NCI-H446 (cell line): ENCODE measurements at regions not wholly inside any gene's neighbourhood (a gene's known extent, or its start where the extent isn't known, plus 50 kb on each side); places are given as distances from the start of the nearest gene placed in this dataset.
"Not testable (repeated sequence)": the region's sequence is repeated elsewhere in the genome, so short reads cannot be mapped to it uniquely, and the experiment has no call there.

ENCODE experiments used
- DNase-seq, 2 experiments: peaks; one replicate each; lab custom pipeline; 2025; lab: John Stamatoyannopoulos, UW

GRCh38 chr19:34034318-34034846, 137.9 kb upstream of the LSM14A start:
- no peak for DNase-seq

- peak; percentile 1 to 60 for DNase-seq
Observed at GRCh38 chr19:34041925-34042521, 130.3 kb upstream of the LSM14A start.

GRCh38 chr19:34044021-34044420, 128.3 kb upstream of the LSM14A start:
- DNase-seq: no peak

DNA sequence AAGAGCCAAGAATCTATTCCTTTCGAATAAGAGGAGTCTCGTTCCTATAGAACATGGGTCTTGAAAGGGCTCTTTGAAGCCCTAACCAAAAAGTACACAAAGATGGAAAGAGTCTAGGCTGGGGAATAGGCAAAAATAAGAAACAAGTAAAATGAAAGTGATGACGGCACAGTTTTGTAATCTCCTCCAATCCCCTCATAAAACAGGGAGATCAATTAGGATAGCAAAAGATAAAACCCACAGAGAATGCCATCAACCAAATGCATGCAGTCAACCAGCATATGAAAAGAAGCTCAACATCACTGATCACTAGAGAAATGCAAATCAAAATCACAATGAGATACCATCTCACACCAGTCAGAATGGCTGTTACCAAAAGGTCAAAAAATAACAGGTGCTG, 122.4 kb upstream of the LSM14A start:
- no peak for DNase-seq

GRCh38 chr19:34050430-34050829, 121.9 kb upstream of the LSM14A start:
- not testable (repeated sequence) for DNase-seq

- DNase-seq: no peak
Observed at GRCh38 chr19:34051255-34051654, 121.0 kb upstream of the LSM14A start.

GRCh38 chr19:34057155-34057554, 115.1 kb upstream of the LSM14A start:
- DNase-seq: no peak

- DNase-seq: no peak
Observed at GRCh38 chr19:34066007-34066643, 106.2 kb upstream of the LSM14A start.

- no peak for DNase-seq
Observed at GRCh38 chr19:34067861-34068271, 104.4 kb upstream of the LSM14A start.

DNA sequence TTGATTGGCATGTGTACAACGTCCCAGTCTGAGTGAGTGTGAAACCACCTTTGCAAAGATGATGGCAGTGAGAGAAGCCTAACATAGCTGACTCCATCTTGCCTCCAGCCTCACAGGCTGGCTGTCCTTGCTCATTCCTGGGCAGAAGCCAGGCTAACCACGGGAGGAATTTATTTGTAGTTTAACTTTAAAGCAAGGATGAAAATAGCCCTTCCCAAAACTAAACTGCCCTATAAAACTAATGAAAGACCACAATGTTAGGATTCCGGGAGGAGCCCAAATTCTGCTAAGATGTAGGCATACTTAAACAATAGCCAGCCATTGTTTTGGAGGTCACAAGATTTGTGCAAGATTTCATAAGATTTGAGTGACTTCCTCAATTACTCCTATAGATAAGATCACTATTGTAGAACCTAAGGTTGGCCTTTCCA, 96.6 kb upstream of the LSM14A start:
- no peak for DNase-seq

DNA sequence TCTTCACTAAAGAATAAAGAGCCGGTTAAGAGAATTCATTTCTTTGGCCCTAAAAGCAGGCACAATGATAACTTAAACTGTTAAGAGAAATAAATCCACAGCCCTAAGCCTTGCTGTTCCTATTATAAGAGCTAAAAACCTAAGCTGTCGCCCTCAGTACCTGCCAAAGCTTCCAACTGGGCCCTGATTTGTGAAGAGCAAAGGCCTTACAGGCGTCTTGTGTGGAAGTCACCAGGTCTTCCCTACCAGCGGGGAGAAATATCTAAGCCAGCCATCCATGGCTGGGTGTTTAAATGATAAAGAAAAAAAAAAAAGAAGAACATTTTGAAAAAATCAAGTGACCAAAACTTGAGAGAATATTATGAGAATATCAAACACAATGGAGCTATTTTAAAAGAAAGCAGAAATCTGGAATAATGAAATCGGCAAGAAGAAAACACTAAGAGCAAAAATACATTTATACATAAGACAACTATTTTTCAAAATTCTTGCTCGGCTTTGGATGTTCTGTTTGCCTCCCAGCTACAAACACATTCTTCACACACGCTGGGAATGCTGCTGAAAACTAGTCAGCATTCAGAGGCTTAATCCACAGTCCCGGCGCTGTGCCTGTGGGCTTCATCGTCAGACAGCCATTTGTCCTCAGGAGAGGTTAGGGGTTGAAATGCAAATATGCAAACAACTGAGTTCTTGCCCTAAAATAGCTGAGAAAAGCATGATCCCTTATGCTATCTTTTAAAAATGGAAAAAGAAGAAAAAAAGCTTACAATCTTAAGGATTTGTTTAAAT, 89.8 kb upstream of the LSM14A start:
- no peak for DNase-seq

DNA sequence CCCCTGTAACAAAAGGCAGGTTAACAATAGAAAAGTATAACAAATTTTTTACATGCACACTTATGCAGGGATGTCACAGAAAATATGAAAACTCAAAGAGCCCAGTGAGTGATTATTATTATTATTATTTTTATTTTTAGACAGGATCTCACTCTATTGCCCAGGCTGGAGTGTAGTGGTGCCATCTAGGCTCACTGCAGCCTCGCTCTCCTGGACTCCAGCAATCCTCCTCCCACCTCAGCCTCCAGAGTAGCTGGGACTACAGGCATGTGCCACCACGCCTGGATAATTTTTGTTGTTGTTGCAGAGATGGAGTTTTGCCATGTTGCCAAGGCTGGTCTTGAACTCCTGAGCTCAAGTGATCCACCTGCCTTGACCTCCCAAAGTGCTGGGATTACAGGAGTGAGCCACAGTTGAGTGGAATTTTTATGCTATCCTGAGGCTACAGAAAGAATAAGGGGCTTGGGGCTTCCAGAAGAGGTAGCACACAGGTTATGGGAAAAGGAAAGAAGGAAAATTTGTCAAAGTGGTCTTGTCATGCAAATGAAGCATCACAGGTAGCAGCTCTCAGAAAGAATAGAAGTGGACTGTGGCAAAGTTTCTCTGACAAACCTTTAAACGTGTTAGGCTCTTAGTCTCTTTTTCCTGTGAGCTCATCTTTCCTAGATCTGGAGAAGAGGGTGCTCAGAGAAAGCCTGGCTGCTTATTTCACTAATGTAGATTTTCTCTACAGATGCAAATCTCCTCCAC, 87.7 kb upstream of the LSM14A start:
- DNase-seq: no peak

DNA sequence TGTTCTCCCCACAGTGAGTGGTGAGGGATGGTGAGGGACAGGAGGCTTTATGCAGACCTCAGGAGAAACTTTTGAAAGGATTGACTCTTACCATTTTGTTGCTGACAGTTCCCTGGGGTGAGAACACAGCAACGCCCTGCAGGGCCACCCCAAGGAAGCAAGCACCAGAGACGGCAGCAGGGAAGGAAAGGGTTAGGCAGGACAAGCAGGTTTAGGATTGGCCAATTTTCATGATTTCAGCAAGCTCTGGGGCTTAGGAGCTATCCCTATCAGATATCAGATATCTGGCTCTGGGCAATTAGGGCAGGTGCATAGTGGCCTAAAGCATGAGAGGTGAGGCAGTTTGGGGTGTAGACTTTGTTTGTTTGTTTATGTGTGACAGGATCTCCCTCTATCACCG, 87.0 kb upstream of the LSM14A start:
- no peak for DNase-seq

DNA sequence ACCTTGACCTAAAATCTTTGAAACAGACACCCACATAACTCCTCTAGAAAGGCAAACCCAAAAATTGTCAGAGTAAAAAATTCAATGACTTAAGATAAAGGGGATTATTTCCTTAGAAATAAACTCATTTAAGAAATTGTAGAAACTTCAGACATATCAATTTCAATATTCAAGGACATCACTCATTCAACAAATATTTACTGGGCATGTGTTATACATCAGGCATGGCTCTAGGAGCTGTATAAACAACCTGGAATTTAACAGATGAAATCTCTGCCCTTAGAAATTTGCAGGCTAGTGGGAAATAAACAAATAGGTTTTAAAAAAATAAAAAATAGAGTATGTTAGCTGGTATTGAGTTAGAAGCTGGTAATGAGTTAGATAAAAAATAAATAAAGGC, 84.0 kb upstream of the LSM14A start:
- DNase-seq: no peak

GRCh38 chr19:34089566-34089965, 82.7 kb upstream of the LSM14A start:
- DNase-seq: no peak

DNA sequence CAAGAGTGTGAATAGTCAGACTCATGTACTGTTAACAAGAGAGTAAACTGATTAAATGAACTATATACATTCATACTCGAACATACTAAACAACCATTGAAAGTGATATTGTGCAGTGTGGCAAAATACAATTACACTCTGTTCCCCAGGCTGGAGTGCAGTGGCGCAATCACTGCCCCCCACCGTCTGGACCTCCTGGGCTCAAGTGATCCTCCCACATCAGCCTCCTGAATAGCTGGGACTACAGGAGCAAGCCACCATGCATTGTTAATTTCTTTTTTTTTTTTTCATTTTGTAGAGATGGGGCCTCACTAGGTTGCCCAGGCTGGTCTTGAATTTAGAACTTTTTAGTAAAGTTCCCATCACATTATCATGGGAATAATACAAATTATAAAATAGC, 77.3 kb upstream of the LSM14A start:
- no peak for DNase-seq

DNA sequence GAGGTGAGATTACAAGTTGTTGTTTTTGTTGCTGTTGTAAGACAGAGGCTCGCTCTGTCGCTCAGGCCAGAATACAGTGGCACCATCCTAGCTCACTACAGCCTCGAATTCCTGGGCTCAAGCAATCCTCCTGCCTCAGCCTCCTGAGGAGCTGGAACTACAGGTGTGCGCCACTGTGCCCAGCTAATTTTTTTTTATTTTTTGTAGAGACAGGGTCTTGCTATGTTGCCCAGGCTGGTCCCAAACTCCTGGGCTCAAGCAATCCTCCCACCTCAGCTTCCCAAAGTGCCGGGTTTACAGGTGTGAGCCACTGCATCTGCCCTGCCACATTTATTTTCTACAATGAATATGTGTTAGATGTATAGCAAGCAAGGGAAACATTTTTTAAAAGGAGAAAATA, 76.9 kb upstream of the LSM14A start:
- DNase-seq: not testable (repeated sequence)

- peak; percentile 17 to 58 for DNase-seq
Observed at GRCh38 chr19:34096020-34096915, 76.0 kb upstream of the LSM14A start.

DNA sequence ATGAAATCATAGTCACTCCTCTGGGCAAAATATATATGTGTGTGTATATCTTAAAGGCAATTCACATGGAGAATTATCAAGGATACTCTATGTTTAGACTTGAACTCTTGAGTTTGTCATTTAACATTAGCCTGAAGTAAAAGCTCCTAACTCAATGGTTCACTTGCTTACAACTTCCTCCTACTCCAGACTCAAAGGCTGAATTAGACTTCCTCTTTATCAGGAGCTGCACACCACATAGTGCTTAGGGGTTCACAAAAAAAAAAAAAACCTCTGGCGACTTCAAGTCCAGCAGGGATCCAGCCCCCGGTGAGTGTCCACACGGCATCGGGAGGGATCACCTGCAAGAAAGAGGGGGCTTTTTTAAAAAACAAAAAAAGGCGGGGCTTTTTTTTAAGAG, 68.2 kb upstream of the LSM14A start:
- DNase-seq: no peak

DNA sequence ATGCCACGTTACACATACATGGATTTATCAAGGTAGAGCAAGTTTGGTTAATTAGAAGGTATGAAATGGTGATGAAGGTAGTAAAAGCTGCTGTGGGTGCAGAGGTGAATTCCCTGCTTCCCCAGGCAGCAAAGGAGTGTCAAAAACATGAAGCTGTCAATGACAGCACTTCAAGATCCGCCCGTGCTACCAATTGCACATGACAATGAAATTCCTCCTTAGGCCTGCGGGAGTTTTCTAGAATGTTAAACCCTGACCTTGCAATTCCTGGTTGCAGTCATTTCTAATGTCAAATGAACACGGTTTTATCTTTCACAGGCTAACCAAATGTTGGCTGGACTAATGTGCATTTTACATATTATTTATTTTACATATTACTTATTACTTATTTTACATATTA, 67.7 kb upstream of the LSM14A start:
- DNase-seq: no peak

DNA sequence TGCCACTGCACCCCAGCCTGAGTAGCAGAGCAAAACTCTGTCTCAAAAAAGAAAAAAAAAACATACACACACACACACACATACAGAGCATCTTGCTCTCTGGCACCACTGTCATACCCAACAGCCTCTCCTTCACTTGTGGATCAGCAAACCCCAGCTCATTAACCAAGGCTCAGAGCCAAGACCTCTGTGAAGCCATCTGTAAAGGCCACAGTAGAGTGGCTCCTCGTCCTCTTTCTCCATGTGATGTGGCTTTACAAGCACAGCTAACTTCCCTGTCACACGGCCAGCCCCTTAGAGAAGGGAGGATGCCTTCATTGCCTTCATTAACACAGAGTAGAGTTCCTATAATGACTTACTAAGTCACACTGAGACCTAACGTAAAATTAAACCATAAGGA, 62.7 kb upstream of the LSM14A start:
- no peak for DNase-seq
